T-helper 17 cell (primary cell): ENCODE measurements at regions not wholly inside any gene's neighbourhood (a gene's known extent, or its start where the extent isn't known, plus 50 kb on each side); places are given as distances from the start of the nearest gene placed in this dataset.
"Not testable (repeated sequence)": the region's sequence is repeated elsewhere in the genome, so short reads cannot be mapped to it uniquely, and the experiment has no call there.

Experiments used
- ATAC-seq: fragments of 150-1000 bp; cut with Tn5 transposase; 2 replicates; pipeline ENCODE4 v1.10.0; 2021; ENCODE audit warnings: mild to moderate bottlenecking, moderate library complexity
- DNase-seq, 3 donors: peaks; one replicate each; pipeline versions ENCODE4 v3.0.0 to v3.0.0-alpha.2; 2020 to 2021
- H3K9me3 ChIP-seq: one replicate; pipeline ENCODE4 v1.7.0; 2013; ENCODE audit warnings: low read length, mild to moderate bottlenecking; ENCODE audit not compliant: control insufficient read depth, poor library complexity, severe bottlenecking
- H3K27ac Mint-ChIP-seq: one replicate; pipeline ENCODE4 v1.8.0; 2022; ENCODE audit warnings: mild to moderate bottlenecking, moderate library complexity, mixed read lengths
- H3K27me3 Mint-ChIP-seq: one replicate; pipeline ENCODE4 v1.8.0; 2022; ENCODE audit warnings: mixed read lengths
- H3K36me3 Mint-ChIP-seq: one replicate; pipeline ENCODE4 v1.8.0; 2022; ENCODE audit warnings: low read depth, mixed read lengths
- H3K4me1 Mint-ChIP-seq: one replicate; pipeline ENCODE4 v1.8.0; 2022; ENCODE audit warnings: mild to moderate bottlenecking, mixed read lengths
- H3K4me3 Mint-ChIP-seq: one replicate; pipeline ENCODE4 v1.8.0; 2022; ENCODE audit warnings: mild to moderate bottlenecking, moderate library complexity, mixed read lengths

- H3K27ac Mint-ChIP-seq = no peak overlapping the region
- H3K4me3 Mint-ChIP-seq = no peak overlapping the region
- no peaks in the 10 kb centered on the region for H3K9me3 ChIP-seq
- H3K27me3 Mint-ChIP-seq = no peaks in the 10 kb centered on the region
- ATAC-seq (no peak), DNase-seq (no peak)
- no peaks in the 10 kb centered on the region for H3K36me3 Mint-ChIP-seq
- peaks cover 2% of the 10 kb centered on the region for H3K4me1 Mint-ChIP-seq
These were observed 203.8 kb downstream of the TPRG1 start for GRCh38 chr3:189375532-189375931.

- ATAC-seq (no peak), DNase-seq (no peak)
- H3K27me3 Mint-ChIP-seq = no peaks in the 10 kb centered on the region
- H3K9me3 ChIP-seq = no peaks in the 10 kb centered on the region
- H3K4me1 Mint-ChIP-seq = no peaks in the 10 kb centered on the region
- no peaks in the 10 kb centered on the region for H3K36me3 Mint-ChIP-seq
- H3K4me3 Mint-ChIP-seq = no peak overlapping the region
- no peak overlapping the region for H3K27ac Mint-ChIP-seq
These were observed 211.9 kb downstream of the TPRG1 start for GRCh38 chr3:189383630-189384029.

DNA sequence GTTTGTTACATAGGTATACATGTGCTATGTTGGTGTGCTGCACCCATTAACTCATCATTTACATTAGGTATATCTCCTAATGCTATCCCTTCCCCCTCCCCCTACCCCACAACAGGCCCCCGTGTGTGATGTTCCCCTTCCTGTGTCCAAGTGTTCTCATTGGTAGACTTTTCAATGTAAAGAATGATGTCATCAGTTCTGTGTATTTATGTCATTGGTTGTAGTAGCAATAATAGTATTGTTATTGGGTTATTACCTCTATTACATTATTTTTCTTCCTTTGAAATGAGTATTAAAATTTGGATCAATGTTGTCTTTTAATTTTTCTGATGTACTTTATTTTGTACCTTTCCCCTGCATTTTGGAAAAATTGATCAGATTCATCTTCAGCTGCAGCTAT is 214.1 kb downstream of the TPRG1 start:
- DNase-seq, H3K27me3 Mint-ChIP-seq, ATAC-seq, H3K9me3 ChIP-seq, H3K27ac Mint-ChIP-seq, H3K4me3 Mint-ChIP-seq, H3K36me3 Mint-ChIP-seq, H3K4me1 Mint-ChIP-seq: not testable (repeated sequence)

DNA sequence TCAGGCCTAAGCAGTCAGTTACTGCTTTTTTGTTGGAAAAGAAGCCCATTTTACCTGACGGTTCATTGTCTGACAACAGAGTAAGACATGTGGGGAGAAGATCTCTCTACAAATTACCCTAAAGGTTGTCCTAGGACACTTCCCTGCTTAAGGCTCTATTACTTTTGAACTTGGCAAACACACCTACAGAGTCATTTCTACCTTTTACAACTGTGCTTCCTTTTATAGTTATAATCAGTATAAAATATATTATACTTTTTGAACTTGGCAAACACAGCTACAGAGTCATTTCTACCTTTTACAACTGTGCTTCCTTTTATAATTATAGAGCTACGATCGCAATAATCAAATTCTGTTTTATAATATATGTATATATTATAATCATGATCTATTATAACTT is 215.0 kb downstream of the TPRG1 start:
- no peak overlapping the region for H3K27ac Mint-ChIP-seq
- no peaks in the 10 kb centered on the region for H3K9me3 ChIP-seq
- no peak for DNase-seq
- H3K4me3 Mint-ChIP-seq = no peak overlapping the region
- no peak for ATAC-seq
- no peaks in the 10 kb centered on the region for H3K27me3 Mint-ChIP-seq
- H3K4me1 Mint-ChIP-seq = no peaks in the 10 kb centered on the region
- H3K36me3 Mint-ChIP-seq = no peaks in the 10 kb centered on the region

DNA sequence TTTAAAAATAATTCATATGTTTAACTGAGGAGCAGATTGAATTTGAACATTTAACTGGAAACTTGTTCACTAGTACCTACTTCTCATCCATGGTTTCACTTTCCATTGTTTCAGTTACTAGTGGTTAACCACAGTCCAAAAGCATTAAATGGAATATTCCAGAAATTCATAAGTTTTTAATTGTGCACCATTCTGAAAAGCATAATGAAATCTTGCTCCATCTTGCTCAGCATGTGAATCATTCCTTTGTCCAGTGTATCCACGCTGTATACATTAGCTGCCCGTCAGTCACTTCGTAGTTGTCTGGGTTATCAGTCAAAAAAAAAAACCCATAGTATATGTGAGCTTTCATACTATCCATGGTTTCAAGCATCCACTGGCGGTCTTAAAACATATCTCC is 217.6 kb downstream of the TPRG1 start:
- H3K9me3 ChIP-seq = no peaks in the 10 kb centered on the region
- H3K36me3 Mint-ChIP-seq = no peaks in the 10 kb centered on the region
- no peak overlapping the region for H3K4me3 Mint-ChIP-seq
- DNase-seq (no peak), ATAC-seq (no peak)
- peaks cover 3% of the 10 kb centered on the region for H3K4me1 Mint-ChIP-seq
- H3K27ac Mint-ChIP-seq = no peak overlapping the region
- no peaks in the 10 kb centered on the region for H3K27me3 Mint-ChIP-seq

DNA sequence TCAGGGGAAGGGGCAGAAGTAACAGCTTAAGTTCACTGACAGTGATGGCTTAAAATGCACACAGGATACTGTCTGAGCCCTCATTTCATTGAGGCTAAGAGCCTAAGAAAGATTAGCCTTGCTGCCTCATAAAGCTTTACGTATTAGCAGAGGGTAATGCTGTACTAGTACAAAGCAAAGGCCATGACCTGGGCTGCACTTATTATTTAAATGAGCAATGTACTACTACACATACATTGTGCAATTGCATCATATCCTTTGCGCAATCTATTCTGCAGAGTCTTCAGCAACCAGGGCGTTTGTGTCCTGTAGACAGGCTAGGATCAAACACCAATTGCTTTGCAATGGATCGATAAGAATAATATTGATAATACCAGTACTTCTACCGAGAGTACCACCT is 221.8 kb downstream of the TPRG1 start:
- Mint-ChIP-seq H3K4me1 (peaks cover 11% of the 10 kb centered on the region), H3K36me3 (no peaks in the 10 kb centered on the region), H3K27ac (no peak overlapping the region), H3K27me3 (no peaks in the 10 kb centered on the region), H3K4me3 (no peak overlapping the region)
- DNase-seq = no peak
- peak; percentile 44 for ATAC-seq
- no peaks in the 10 kb centered on the region for H3K9me3 ChIP-seq

DNA sequence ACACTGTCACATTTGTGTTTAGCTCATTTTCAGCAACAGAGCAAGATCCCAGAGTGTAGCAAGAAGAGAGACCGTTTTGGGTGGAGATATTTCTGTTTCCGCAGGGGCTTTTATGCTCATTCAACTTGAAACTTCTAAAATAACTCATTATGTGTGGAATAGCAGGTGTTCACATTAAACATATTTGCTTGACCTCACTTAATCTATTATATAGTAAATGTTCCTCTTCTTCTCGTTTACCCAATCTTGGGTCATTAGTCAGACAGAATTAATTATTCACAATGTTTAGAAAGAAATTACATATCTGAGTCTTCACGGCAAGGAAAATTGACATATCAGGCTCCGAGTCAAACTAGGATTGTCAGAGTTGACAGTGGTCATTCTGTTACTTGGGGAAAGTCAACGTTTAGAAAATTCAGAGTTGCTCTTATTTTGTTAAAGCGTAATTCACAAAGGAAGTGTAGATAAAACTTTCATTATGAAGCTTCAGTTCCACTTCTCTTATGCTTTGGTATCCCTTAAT is 222.9 kb downstream of the TPRG1 start:
- Mint-ChIP-seq H3K27ac (peak overlapping the region; percentile 3), H3K27me3 (no peaks in the 10 kb centered on the region)

DNA sequence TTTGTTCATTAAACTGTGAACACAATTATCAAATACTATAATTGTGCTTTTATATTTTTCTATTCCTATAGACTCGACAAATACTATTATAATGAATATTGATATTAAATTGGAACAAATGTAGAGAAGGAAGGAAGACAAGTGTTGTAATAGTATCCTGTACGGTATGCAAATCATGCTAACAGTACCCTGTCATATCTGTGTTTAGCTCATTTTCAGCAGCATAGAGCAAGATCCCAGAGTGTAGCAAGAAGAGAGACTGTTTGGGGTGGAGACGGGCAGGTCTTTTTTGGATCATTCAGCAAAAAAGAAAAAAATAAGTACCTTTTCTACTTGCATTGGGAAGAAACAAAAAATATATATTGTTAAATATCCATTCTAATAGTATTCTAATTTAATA is 224.1 kb downstream of the TPRG1 start:
- no peaks in the 10 kb centered on the region for H3K9me3 ChIP-seq
- Mint-ChIP-seq H3K27ac (peak overlapping the region; percentile 3), H3K4me1 (peaks cover 11% of the 10 kb centered on the region), H3K4me3 (no peak overlapping the region), H3K36me3 (no peaks in the 10 kb centered on the region), H3K27me3 (no peaks in the 10 kb centered on the region)
- ATAC-seq (no peak), DNase-seq (no peak)

More for the DNA sequence above, 222.9 kb downstream of the TPRG1 start:
- H3K9me3 ChIP-seq = no peaks in the 10 kb centered on the region
- DNase-seq = no peak
- Mint-ChIP-seq H3K4me3 (peak overlapping the region; percentile 9), H3K4me1 (peaks cover 11% of the 10 kb centered on the region), H3K36me3 (no peaks in the 10 kb centered on the region)
- no peak for ATAC-seq

- ATAC-seq = no peak
- Mint-ChIP-seq H3K27me3 (no peaks in the 10 kb centered on the region), H3K36me3 (no peaks in the 10 kb centered on the region), H3K4me3 (no peak overlapping the region), H3K27ac (no peak overlapping the region), H3K4me1 (peaks cover 11% of the 10 kb centered on the region)
- no peaks in the 10 kb centered on the region for H3K9me3 ChIP-seq
- DNase-seq = no peak
These were observed 226.9 kb downstream of the TPRG1 start for GRCh38 chr3:189398656-189399055.

GRCh38 chr3:189401196-189401595 is 229.4 kb downstream of the TPRG1 start:
- DNase-seq = no peak
- Mint-ChIP-seq H3K27ac (no peak overlapping the region), H3K4me3 (no peak overlapping the region), H3K4me1 (no peaks in the 10 kb centered on the region), H3K27me3 (no peaks in the 10 kb centered on the region), H3K36me3 (no peaks in the 10 kb centered on the region)
- ATAC-seq = no peak
- H3K9me3 ChIP-seq = no peaks in the 10 kb centered on the region

DNA sequence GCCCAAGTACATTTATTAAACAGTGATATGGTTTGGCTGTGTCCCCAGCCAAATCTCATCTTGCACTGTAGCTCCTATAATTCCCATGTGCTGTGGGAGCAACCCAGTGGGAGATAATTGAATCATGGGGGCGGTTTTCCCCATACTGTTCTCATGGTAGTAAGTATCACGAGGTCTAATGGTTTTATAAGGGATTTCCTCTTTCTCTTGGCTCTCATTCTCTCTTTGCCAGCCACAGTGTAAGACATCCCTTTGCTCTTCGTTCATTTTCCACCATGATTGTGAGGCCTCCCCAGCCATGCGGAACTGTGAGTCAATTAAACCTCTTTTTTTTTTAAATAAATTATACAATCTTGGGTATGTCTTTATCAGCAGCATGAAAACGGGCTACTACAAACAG is 228.0 kb upstream of the TP63 start:
- H3K4me1 Mint-ChIP-seq = no peaks in the 10 kb centered on the region
- no peak overlapping the region for H3K27ac Mint-ChIP-seq
- DNase-seq (no peak), ATAC-seq (no peak)
- H3K9me3 ChIP-seq = no peaks in the 10 kb centered on the region
- H3K4me3 Mint-ChIP-seq = no peak overlapping the region
- H3K36me3 Mint-ChIP-seq = no peaks in the 10 kb centered on the region
- no peaks in the 10 kb centered on the region for H3K27me3 Mint-ChIP-seq

- ATAC-seq (no peak), DNase-seq (no peak)
- H3K4me3 Mint-ChIP-seq = no peak overlapping the region
- no peaks in the 10 kb centered on the region for H3K9me3 ChIP-seq
- no peaks in the 10 kb centered on the region for H3K4me1 Mint-ChIP-seq
- no peaks in the 10 kb centered on the region for H3K27me3 Mint-ChIP-seq
- no peak overlapping the region for H3K27ac Mint-ChIP-seq
- H3K36me3 Mint-ChIP-seq = no peaks in the 10 kb centered on the region
These were observed 227.2 kb upstream of the TP63 start for GRCh38 chr3:189404024-189404423.

DNA sequence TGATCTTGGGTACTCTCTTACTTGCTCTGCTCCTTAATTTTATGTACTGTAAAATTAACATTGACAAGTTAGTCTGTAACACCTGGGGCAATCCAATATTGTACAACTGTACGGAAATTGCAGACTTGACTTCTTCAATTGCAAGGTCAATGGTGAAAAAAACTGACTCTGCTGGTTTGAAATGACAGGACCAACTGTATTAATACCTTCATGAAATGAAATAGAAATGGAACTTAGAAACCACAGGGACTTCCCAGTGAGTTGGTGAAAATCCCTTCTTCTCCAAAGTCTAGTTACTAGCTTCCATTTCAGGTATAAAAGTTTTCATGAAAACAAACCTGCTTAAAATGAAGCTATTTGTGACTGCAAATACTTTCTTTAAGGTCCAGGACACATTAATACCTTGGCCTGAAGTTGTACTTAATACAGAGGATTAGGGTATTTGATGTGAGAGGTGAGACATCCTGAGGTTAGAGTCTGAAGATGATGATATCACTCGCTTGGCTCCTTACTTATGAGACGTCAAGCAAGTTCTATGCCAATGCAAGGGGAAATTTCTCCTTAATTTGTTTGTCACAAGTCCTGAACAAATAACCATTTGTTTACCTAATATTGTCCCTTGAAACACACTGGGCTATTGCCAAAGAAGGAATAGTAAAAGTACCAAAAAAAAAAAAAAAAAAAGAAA is 226.2 kb upstream of the TP63 start:
- no peaks in the 10 kb centered on the region for H3K9me3 ChIP-seq
- no peak for ATAC-seq
- no peaks in the 10 kb centered on the region for H3K4me1 Mint-ChIP-seq
- no peak overlapping the region for H3K27ac Mint-ChIP-seq
- H3K36me3 Mint-ChIP-seq = no peaks in the 10 kb centered on the region
- H3K27me3 Mint-ChIP-seq = no peaks in the 10 kb centered on the region
- H3K4me3 Mint-ChIP-seq = no peak overlapping the region
- DNase-seq = no peak

DNA sequence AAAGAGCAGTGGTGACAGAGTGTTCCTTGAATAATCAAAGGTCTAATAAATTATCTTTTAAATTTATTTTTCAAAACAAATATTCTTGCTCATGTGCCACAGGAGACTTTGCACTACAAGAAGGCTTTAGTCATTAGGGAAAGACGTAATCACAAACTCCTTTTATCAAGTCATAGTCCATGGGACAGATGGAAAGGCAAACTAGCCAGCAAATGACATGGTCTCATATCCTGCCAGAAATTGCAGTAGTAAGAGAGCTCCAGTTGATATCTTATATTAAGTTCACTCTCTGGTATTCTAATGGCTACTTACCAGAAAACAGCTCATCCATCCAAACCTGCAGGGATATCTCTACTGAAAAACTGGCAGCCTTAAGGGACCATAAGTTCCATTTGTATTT is 225.0 kb upstream of the TP63 start:
- Mint-ChIP-seq H3K4me3 (no peak overlapping the region), H3K4me1 (no peaks in the 10 kb centered on the region), H3K27me3 (no peaks in the 10 kb centered on the region), H3K27ac (no peak overlapping the region), H3K36me3 (no peaks in the 10 kb centered on the region)
- H3K9me3 ChIP-seq = no peaks in the 10 kb centered on the region
- no peak for ATAC-seq
- DNase-seq = no peak
